HepG2 (cell line): ENCODE measurements at regions not wholly inside any gene's neighbourhood (a gene's known extent, or its start where the extent isn't known, plus 50 kb on each side); places are given as distances from the start of the nearest gene placed in this dataset.

ENCODE experiments used
- CTCF ChIP-seq: sonication (generic); formaldehyde crosslinking; IDR thresholded peaks from 2 replicates; pipeline ENCODE4 v1.5.0; 2020; ENCODE audit warnings: mild to moderate bottlenecking, missing genetic modification reagents, moderate library complexity
- HNF4A ChIP-seq: sonication (generic); formaldehyde crosslinking; IDR thresholded peaks from 2 replicates; pipeline ENCODE4 v1.4.0; 2020; ENCODE audit warnings: missing genetic modification reagents
- IRF1 ChIP-seq: sonication (generic); formaldehyde crosslinking; IDR thresholded peaks from 2 replicates; pipeline ENCODE4 v1.4.0; 2020; ENCODE audit warnings: low read depth, mild to moderate bottlenecking, missing genetic modification reagents
- JUNB ChIP-seq: sonication (generic); formaldehyde crosslinking; IDR thresholded peaks from 2 replicates; pipeline ENCODE4 v1.8.0; 2022; ENCODE audit warnings: missing genetic modification reagents, mild to moderate bottlenecking, borderline replicate concordance
- SKIL ChIP-seq: sonication (generic); formaldehyde crosslinking; IDR thresholded peaks from 2 replicates; pipeline ENCODE4 v1.8.0; 2022; ENCODE audit warnings: missing genetic modification reagents, mild to moderate bottlenecking, moderate library complexity, borderline replicate concordance
- TCF7 ChIP-seq: sonication (generic); IDR thresholded peaks from 2 replicates; pipeline ENCODE4 v1.6.1; 2016; ENCODE audit warnings: antibody characterized with exemption, low read depth
- USF2 ChIP-seq, 2 experiments: sonication (generic) in 1 of 2; formaldehyde crosslinking in 1 of 2; IDR thresholded peaks; 2 replicates each; pipeline versions ENCODE4 v1.5.1 to v1.6.1; 2011 to 2020; ENCODE audit warnings: borderline replicate concordance in 1 of 2, low read depth in 1 of 2, low read length in 1 of 2, mild to moderate bottlenecking in 1 of 2, missing genetic modification reagents in 1 of 2, moderate library complexity in 1 of 2
- ZBTB4 ChIP-seq: sonication (generic); formaldehyde crosslinking; IDR thresholded peaks from 2 replicates; pipeline ENCODE4 v1.4.0; 2020; ENCODE audit warnings: missing genetic modification reagents, mild to moderate bottlenecking, borderline replicate concordance
- ZFP41 ChIP-seq: sonication (generic); formaldehyde crosslinking; IDR thresholded peaks from 2 replicates; pipeline ENCODE4 v1.4.0; 2020; ENCODE audit warnings: mild to moderate bottlenecking, missing genetic modification reagents, borderline replicate concordance
- ZFP90 ChIP-seq: sonication (generic); formaldehyde crosslinking; IDR thresholded peaks from 2 replicates; pipeline ENCODE4 v1.8.0; 2022; ENCODE audit warnings: missing genetic modification reagents, mild to moderate bottlenecking, inconsistent platforms, borderline replicate concordance
- ZMAT5 ChIP-seq: sonication (generic); formaldehyde crosslinking; IDR thresholded peaks from 2 replicates; pipeline ENCODE4 v1.5.0; 2020; ENCODE audit warnings: mild to moderate bottlenecking, low read depth, missing genetic modification reagents, borderline replicate concordance
- ZNF430 ChIP-seq: sonication (generic); formaldehyde crosslinking; IDR thresholded peaks from 2 replicates; pipeline ENCODE4 v1.9.0; 2021; ENCODE audit warnings: mild to moderate bottlenecking, missing genetic modification reagents

- no peak for TF ChIP-seq ZFP41 (CRISPR knock-in tag)
- no peak for TF ChIP-seq USF2 (IDR thresholded peaks at IDR 0.05; ENCODE audit: low read depth, low read length)
- TF ChIP-seq USF2 (CRISPR knock-in tag; IDR thresholded peaks at IDR 0.05; ENCODE audit: borderline replicate concordance): no peak
- no peak for TF ChIP-seq CTCF (CRISPR knock-in tag)
- TF ChIP-seq ZNF430 (CRISPR knock-in tag): no peak
- no peak for TF ChIP-seq ZBTB4 (CRISPR knock-in tag)
- no peak for TF ChIP-seq TCF7
- no peak for TF ChIP-seq JUNB (CRISPR knock-in tag)
- TF ChIP-seq SKIL (CRISPR knock-in tag): no peak
- no peak for TF ChIP-seq ZMAT5 (CRISPR knock-in tag)
- no peak for TF ChIP-seq HNF4A
- no peak for TF ChIP-seq ZFP90
- TF ChIP-seq IRF1 (CRISPR knock-in tag): no peak
Observed at GRCh38 chr5:38200872-38201557, 57.3 kb upstream of the EGFLAM start.
